SK-N-SH (cell line): ENCODE measurements at regions not wholly inside any gene's neighbourhood (a gene's known extent, or its start where the extent isn't known, plus 50 kb on each side); places are given as distances from the start of the nearest gene placed in this dataset.

Experiments
- CTCF ChIP-seq: fragments of 200-600 bp; sonication (generic); IDR thresholded peaks from 2 replicates; pipeline ENCODE4 v1.6.1; 2017; ENCODE audit warnings: antibody characterized with exemption, mild to moderate bottlenecking, moderate library complexity
- NRF1 ChIP-seq: IDR thresholded peaks from 2 replicates; pipeline ENCODE4 v1.6.1; 2012; ENCODE audit warnings: low read depth, mild to moderate bottlenecking, low read length
- SMC3 ChIP-seq: IDR thresholded peaks from 2 replicates; pipeline ENCODE4 v1.6.1; 2012; ENCODE audit warnings: low read depth, low read length, improper control_type of control experiment
- TEAD4 ChIP-seq: IDR thresholded peaks from 2 replicates; pipeline ENCODE4 v1.4.0; 2012; ENCODE audit warnings: mild to moderate bottlenecking, borderline replicate concordance; ENCODE audit not compliant: insufficient read depth
- TF ChIP-seq, protein P1 (sequence below): fragments of 150-350 bp; IDR thresholded peaks from 2 replicates; pipeline ENCODE4 v1.6.1; 2017; ENCODE audit warnings: antibody characterized with exemption, low read length, low read depth, borderline replicate concordance
- TF ChIP-seq, protein P2 (sequence below): IDR thresholded peaks from 2 replicates; pipeline ENCODE4 v1.4.0; 2012; ENCODE audit warnings: low read depth

GRCh38 chr7:106415433-106415832 is 130.7 kb upstream of the NAMPT start:
- TF ChIP-seq, protein P1, sequence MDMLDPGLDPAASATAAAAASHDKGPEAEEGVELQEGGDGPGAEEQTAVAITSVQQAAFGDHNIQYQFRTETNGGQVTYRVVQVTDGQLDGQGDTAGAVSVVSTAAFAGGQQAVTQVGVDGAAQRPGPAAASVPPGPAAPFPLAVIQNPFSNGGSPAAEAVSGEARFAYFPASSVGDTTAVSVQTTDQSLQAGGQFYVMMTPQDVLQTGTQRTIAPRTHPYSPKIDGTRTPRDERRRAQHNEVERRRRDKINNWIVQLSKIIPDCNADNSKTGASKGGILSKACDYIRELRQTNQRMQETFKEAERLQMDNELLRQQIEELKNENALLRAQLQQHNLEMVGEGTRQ: no peak
- TF ChIP-seq, protein P2, sequence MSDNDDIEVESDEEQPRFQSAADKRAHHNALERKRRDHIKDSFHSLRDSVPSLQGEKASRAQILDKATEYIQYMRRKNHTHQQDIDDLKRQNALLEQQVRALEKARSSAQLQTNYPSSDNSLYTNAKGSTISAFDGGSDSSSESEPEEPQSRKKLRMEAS: no peak
- TF ChIP-seq CTCF: no peak
- TF ChIP-seq TEAD4: no peak
- no peak for TF ChIP-seq NRF1
- TF ChIP-seq SMC3: no peak
